ENCODE measurements at regions not wholly inside any gene's neighbourhood (a gene's known extent, or its start where the extent isn't known, plus 50 kb on each side); places are given as distances from the start of the nearest gene placed in this dataset.

DNA sequence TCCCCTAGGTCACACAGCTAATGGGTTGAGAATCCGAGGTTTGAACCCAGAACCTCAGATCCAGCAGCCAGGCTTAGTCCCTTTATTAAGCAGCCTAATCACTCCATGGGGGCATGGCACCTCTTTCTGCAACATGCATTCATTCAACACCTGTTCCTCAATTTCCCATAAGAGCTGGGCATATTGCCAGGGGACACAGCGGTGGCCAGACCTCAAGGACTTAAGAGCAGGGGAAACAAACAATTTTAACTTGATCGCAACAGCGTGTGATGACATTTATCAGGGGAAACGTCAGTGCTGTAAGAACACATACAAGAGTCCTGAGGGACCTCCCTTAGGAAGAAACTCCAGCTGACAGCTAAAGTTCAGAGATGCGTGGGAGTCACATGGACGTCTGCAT is 267.4 kb upstream of the CDH4 start:
- TF ChIP-seq CTCF (IDR thresholded peaks at IDR 0.05) (no peak), TCF7L2 (IDR thresholded peaks at IDR 0.05; ENCODE audit: low read depth, low read length) (no peak)

Measured in Panc1 (cell line).